Adrenal gland (tissue), 5 donors: ENCODE measurements at regions not wholly inside any gene's neighbourhood (a gene's known extent, or its start where the extent isn't known, plus 50 kb on each side); places are given as distances from the start of the nearest gene placed in this dataset.

Source experiments
- CTCF ChIP-seq, 6 experiments: fragments of 450-650 bp in 4 of 6; fragments of 200-600 bp in 2 of 6; sonication (generic) in 1 of 6; IDR thresholded peaks; 1 replicate in 5 of 6; 2 replicates in 1 of 6; pipeline versions ENCODE4 v1.5.1 to v1.8.0; 2016 to 2021; ENCODE audit warnings: antibody characterized with exemption in 6 of 6, mild to moderate bottlenecking in 2 of 6, moderate library complexity in 1 of 6
- POLR2A ChIP-seq, 2 donors: fragments of 450-650 bp; IDR thresholded peaks; one replicate each; pipeline ENCODE4 v1.6.1; 2017; ENCODE audit warnings: antibody characterized with exemption in 2 of 2, mild to moderate bottlenecking in 2 of 2, moderate library complexity in 1 of 2
- donor health status: DM: no; HTN: no; CAD: no.

DNA sequence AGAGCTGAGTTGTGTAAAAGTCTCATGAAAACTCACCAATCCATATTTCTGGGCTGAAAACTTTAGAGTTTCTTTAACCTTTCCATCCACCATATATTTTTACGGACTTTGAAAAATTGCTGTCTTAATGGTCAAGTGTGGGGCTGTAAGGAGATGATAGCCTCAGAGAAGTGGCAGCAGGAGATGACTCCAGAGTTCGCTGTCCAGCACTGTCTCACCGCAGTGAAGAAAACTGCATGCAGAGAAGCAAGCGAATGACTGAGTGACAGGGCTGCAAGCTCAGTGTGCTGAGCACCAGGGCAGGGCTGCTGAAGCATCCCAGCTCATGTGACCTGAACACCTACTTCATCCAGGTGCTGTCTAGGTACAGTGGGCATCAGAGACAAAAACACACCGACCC lies 564.5 kb downstream of the ACTR3B start:
- TF ChIP-seq CTCF (IDR thresholded peaks at IDR 0.05) (no peak), POLR2A (IDR thresholded peaks at IDR 0.05) (no peak)
